Activated naive CD4-positive, alpha-beta T cell (primary cell): ENCODE measurements at regions not wholly inside any gene's neighbourhood (a gene's known extent, or its start where the extent isn't known, plus 50 kb on each side); places are given as distances from the start of the nearest gene placed in this dataset.

Source experiments
- DNase-seq, 4 experiments: peaks; one replicate each; lab custom pipeline; 2025; lab: John Stamatoyannopoulos, UW

- DNase-seq = no peak
Measured at GRCh38 chr5:124461941-124462340, 284.5 kb downstream of the ZNF608 start.

GRCh38 chr5:124461157-124461556, 285.3 kb downstream of the ZNF608 start:
- DNase-seq = no peak

GRCh38 chr5:124460642-124461041, 285.8 kb downstream of the ZNF608 start:
- DNase-seq = no peak

- no peak for DNase-seq
Measured at GRCh38 chr5:124459984-124460383, 286.5 kb downstream of the ZNF608 start.

GRCh38 chr5:124457901-124458300, 288.5 kb downstream of the ZNF608 start:
- DNase-seq = no peak

- no peak for DNase-seq
Measured at GRCh38 chr5:124457101-124457500, 289.3 kb downstream of the ZNF608 start.

- no peak for DNase-seq
Measured at GRCh38 chr5:124456249-124456648, 290.2 kb downstream of the ZNF608 start.

- no peak for DNase-seq
Measured at GRCh38 chr5:124454081-124454480, 292.4 kb downstream of the ZNF608 start.

GRCh38 chr5:124453221-124454051, 293.0 kb downstream of the ZNF608 start:
- DNase-seq = no peak

GRCh38 chr5:124452412-124452811, 294.0 kb downstream of the ZNF608 start:
- no peak for DNase-seq

GRCh38 chr5:124451721-124452383, 294.6 kb downstream of the ZNF608 start:
- DNase-seq = no peak

GRCh38 chr5:124446120-124446519, 300.3 kb downstream of the ZNF608 start:
- no peak for DNase-seq

- DNase-seq = no peak
Measured at GRCh38 chr5:124445070-124445619, 301.3 kb downstream of the ZNF608 start.

- no peak for DNase-seq
Measured at GRCh38 chr5:124444147-124444775, 302.2 kb downstream of the ZNF608 start.

- DNase-seq = no peak
Measured at GRCh38 chr5:124440471-124440870, 306.0 kb downstream of the ZNF608 start.

GRCh38 chr5:124439609-124440008, 306.8 kb downstream of the ZNF608 start:
- no peak for DNase-seq

- no peak for DNase-seq
Measured at GRCh38 chr5:124438903-124439281, 307.5 kb downstream of the ZNF608 start.

- no peak for DNase-seq
Measured at GRCh38 chr5:124438026-124438902, 308.2 kb downstream of the ZNF608 start.

GRCh38 chr5:124436294-124436693, 310.1 kb downstream of the ZNF608 start:
- DNase-seq = no peak

- no peak for DNase-seq
Measured at GRCh38 chr5:124433170-124433569, 313.3 kb downstream of the ZNF608 start.

- DNase-seq = no peak
Measured at GRCh38 chr5:124421584-124421983, 324.9 kb downstream of the ZNF608 start.

GRCh38 chr5:124420952-124421351, 325.5 kb downstream of the ZNF608 start:
- no peak for DNase-seq
